ENCODE measurements at regions not wholly inside any gene's neighbourhood (a gene's known extent, or its start where the extent isn't known, plus 50 kb on each side); places are given as distances from the start of the nearest gene placed in this dataset.

DNA sequence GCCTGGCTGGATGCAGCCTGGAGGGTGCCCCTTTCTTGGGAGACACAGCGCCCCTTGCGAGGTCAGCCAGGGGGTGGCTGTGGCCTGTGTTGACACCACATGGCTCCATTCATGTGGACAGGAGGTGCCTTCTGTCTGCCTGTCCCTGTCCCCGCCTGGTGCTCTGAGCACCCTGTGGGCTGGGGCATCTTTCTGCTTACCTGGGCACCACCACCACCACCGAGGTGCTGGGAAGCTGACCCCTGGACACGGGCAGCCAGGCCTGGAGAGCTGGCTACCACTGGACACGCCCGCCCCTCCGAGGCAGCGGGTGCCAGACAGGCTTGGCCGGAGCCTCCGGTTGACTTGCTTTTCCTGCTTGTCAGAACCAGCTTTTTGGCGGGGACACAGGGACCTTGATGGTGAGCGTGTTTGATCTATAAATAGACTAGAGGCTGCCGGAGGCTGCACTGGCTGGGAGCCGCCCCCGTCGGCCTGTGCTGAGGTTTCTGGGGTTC, 121.3 kb upstream of the GSE1 start (continued):
- TF ChIP-seq SP5 (CRISPR knock-in tag; IDR thresholded peaks at IDR 0.05; ENCODE audit: borderline replicate concordance, low read depth), result 0 out of 2 replicates have a peak, but pooled peaks have one; percentile 27
- TF ChIP-seq, protein P1, sequence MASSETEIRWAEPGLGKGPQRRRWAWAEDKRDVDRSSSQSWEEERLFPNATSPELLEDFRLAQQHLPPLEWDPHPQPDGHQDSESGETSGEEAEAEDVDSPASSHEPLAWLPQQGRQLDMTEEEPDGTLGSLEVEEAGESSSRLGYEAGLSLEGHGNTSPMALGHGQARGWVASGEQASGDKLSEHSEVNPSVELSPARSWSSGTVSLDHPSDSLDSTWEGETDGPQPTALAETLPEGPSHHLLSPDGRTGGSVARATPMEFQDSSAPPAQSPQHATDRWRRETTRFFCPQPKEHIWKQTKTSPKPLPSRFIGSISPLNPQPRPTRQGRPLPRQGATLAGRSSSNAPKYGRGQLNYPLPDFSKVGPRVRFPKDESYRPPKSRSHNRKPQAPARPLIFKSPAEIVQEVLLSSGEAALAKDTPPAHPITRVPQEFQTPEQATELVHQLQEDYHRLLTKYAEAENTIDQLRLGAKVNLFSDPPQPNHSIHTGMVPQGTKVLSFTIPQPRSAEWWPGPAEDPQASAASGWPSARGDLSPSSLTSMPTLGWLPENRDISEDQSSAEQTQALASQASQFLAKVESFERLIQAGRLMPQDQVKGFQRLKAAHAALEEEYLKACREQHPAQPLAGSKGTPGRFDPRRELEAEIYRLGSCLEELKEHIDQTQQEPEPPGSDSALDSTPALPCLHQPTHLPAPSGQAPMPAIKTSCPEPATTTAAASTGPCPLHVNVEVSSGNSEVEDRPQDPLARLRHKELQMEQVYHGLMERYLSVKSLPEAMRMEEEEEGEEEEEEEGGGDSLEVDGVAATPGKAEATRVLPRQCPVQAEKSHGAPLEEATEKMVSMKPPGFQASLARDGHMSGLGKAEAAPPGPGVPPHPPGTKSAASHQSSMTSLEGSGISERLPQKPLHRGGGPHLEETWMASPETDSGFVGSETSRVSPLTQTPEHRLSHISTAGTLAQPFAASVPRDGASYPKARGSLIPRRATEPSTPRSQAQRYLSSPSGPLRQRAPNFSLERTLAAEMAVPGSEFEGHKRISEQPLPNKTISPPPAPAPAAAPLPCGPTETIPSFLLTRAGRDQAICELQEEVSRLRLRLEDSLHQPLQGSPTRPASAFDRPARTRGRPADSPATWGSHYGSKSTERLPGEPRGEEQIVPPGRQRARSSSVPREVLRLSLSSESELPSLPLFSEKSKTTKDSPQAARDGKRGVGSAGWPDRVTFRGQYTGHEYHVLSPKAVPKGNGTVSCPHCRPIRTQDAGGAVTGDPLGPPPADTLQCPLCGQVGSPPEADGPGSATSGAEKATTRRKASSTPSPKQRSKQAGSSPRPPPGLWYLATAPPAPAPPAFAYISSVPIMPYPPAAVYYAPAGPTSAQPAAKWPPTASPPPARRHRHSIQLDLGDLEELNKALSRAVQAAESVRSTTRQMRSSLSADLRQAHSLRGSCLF (CRISPR knock-in tag; IDR thresholded peaks at IDR 0.05; ENCODE audit: borderline replicate concordance), result no peak
- 0 out of 2 replicates have a peak, but pooled peaks have one; percentile 28 for TF ChIP-seq NFKBIZ (CRISPR knock-in tag; IDR thresholded peaks at IDR 0.05)
- TF ChIP-seq, protein P2, sequence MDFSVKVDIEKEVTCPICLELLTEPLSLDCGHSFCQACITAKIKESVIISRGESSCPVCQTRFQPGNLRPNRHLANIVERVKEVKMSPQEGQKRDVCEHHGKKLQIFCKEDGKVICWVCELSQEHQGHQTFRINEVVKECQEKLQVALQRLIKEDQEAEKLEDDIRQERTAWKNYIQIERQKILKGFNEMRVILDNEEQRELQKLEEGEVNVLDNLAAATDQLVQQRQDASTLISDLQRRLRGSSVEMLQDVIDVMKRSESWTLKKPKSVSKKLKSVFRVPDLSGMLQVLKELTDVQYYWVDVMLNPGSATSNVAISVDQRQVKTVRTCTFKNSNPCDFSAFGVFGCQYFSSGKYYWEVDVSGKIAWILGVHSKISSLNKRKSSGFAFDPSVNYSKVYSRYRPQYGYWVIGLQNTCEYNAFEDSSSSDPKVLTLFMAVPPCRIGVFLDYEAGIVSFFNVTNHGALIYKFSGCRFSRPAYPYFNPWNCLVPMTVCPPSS (IDR thresholded peaks at IDR 0.05), result no peak
- TF ChIP-seq TBL1XR1 (IDR thresholded peaks at IDR 0.05; ENCODE audit: borderline replicate concordance, low read length, partially characterized antibody), result no peak
- TF ChIP-seq, protein P3, sequence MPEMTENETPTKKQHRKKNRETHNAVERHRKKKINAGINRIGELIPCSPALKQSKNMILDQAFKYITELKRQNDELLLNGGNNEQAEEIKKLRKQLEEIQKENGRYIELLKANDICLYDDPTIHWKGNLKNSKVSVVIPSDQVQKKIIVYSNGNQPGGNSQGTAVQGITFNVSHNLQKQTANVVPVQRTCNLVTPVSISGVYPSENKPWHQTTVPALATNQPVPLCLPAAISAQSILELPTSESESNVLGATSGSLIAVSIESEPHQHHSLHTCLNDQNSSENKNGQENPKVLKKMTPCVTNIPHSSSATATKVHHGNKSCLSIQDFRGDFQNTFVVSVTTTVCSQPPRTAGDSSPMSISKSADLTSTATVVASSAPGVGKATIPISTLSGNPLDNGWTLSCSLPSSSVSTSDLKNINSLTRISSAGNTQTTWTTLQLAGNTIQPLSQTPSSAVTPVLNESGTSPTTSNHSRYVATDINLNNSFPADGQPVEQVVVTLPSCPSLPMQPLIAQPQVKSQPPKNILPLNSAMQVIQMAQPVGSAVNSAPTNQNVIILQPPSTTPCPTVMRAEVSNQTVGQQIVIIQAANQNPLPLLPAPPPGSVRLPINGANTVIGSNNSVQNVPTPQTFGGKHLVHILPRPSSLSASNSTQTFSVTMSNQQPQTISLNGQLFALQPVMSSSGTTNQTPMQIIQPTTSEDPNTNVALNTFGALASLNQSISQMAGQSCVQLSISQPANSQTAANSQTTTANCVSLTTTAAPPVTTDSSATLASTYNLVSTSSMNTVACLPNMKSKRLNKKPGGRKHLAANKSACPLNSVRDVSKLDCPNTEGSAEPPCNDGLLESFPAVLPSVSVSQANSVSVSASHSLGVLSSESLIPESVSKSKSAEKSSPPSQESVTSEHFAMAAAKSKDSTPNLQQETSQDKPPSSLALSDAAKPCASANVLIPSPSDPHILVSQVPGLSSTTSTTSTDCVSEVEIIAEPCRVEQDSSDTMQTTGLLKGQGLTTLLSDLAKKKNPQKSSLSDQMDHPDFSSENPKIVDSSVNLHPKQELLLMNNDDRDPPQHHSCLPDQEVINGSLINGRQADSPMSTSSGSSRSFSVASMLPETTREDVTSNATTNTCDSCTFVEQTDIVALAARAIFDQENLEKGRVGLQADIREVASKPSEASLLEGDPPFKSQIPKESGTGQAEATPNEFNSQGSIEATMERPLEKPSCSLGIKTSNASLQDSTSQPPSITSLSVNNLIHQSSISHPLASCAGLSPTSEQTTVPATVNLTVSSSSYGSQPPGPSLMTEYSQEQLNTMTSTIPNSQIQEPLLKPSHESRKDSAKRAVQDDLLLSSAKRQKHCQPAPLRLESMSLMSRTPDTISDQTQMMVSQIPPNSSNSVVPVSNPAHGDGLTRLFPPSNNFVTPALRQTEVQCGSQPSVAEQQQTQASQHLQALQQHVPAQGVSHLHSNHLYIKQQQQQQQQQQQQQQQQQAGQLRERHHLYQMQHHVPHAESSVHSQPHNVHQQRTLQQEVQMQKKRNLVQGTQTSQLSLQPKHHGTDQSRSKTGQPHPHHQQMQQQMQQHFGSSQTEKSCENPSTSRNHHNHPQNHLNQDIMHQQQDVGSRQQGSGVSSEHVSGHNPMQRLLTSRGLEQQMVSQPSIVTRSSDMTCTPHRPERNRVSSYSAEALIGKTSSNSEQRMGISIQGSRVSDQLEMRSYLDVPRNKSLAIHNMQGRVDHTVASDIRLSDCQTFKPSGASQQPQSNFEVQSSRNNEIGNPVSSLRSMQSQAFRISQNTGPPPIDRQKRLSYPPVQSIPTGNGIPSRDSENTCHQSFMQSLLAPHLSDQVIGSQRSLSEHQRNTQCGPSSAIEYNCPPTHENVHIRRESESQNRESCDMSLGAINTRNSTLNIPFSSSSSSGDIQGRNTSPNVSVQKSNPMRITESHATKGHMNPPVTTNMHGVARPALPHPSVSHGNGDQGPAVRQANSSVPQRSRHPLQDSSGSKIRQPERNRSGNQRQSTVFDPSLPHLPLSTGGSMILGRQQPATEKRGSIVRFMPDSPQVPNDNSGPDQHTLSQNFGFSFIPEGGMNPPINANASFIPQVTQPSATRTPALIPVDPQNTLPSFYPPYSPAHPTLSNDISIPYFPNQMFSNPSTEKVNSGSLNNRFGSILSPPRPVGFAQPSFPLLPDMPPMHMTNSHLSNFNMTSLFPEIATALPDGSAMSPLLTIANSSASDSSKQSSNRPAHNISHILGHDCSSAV (CRISPR knock-in tag; IDR thresholded peaks at IDR 0.05; ENCODE audit: borderline replicate concordance), result 0 out of 2 replicates have a peak, but pooled peaks have one; percentile 57
- TF ChIP-seq ZNF329 (CRISPR knock-in tag; IDR thresholded peaks at IDR 0.05; ENCODE audit: low read depth), result 0 out of 2 replicates have a peak, but pooled peaks have one; percentile 18
- TF ChIP-seq CENPX (CRISPR knock-in tag; IDR thresholded peaks at IDR 0.05), result no peak
- TF ChIP-seq, protein P4, sequence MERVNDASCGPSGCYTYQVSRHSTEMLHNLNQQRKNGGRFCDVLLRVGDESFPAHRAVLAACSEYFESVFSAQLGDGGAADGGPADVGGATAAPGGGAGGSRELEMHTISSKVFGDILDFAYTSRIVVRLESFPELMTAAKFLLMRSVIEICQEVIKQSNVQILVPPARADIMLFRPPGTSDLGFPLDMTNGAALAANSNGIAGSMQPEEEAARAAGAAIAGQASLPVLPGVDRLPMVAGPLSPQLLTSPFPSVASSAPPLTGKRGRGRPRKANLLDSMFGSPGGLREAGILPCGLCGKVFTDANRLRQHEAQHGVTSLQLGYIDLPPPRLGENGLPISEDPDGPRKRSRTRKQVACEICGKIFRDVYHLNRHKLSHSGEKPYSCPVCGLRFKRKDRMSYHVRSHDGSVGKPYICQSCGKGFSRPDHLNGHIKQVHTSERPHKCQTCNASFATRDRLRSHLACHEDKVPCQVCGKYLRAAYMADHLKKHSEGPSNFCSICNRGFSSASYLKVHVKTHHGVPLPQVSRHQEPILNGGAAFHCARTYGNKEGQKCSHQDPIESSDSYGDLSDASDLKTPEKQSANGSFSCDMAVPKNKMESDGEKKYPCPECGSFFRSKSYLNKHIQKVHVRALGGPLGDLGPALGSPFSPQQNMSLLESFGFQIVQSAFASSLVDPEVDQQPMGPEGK (CRISPR knock-in tag; IDR thresholded peaks at IDR 0.05), result peak; percentile 38; the same call in 1 of the 2 replicates
- TF ChIP-seq KAT7 (CRISPR knock-in tag; IDR thresholded peaks at IDR 0.05; ENCODE audit: borderline replicate concordance), result 0 out of 2 replicates have a peak, but pooled peaks have one; percentile 26
- TF ChIP-seq MAFG (CRISPR knock-in tag; IDR thresholded peaks at IDR 0.05), result no peak
